Astrocyte of the spinal cord (primary cell): ENCODE measurements at regions not wholly inside any gene's neighbourhood (a gene's known extent, or its start where the extent isn't known, plus 50 kb on each side); places are given as distances from the start of the nearest gene placed in this dataset.
A peak's percentile ranks its signal among the peaks of the same experiment; 100 is the strongest.

Experiments
- DNase-seq: peaks from one replicate; pipeline ENCODE4 v3.0.0; 2011; ENCODE audit warnings: low read depth, low spot score
- H3K4me3 ChIP-seq: 2 replicates; pipeline ENCODE4 v1.5.1; 2011; ENCODE audit warnings: low read depth, mild to moderate bottlenecking, low read length, moderate library complexity
- in situ Hi-C: cut with HindIII; loops from 2 replicates; pipeline ENCODE4 v1.10.0; 2017; ENCODE audit warnings: low sequenced_read_pairs
- TF ChIP-seq, protein P1 (sequence below): IDR thresholded peaks from 2 replicates; pipeline ENCODE4 v1.5.1; 2012; ENCODE audit warnings: low read depth, mild to moderate bottlenecking, low read length, inconsistent platforms

DNA sequence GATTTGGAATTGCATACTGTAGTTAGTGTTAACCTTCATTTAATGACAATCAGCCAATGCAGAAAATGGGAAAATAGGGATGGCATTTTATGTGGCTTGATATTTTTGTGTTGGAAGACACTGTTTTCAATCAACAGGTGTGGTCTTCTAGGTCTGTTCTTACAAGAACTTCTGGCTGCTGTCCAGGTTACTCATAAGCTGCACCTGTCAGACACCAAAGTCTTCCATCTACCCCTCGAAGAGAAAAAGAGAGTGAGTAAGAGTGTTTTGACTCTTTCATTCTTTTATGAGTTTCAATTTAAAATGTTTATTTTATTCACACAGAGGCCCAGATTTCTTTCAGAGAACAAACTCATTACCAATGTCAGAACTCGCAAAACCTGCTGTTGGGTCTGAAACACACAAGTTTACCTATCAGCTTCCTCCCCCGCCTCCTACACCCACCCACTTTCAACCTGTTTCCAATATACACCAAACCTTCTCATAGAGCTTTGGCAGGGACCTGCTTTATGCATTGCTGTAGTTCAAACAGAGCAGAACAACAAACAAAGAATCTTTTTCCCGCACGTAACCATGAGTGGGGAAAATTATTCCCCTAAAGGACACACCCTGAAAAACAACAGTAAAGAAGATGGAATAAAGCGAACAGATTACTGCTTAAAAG is 767.7 kb upstream of the ALCAM start:
- in situ Hi-C loops, result no loop called here
- no peak for DNase-seq
- TF ChIP-seq, protein P1, sequence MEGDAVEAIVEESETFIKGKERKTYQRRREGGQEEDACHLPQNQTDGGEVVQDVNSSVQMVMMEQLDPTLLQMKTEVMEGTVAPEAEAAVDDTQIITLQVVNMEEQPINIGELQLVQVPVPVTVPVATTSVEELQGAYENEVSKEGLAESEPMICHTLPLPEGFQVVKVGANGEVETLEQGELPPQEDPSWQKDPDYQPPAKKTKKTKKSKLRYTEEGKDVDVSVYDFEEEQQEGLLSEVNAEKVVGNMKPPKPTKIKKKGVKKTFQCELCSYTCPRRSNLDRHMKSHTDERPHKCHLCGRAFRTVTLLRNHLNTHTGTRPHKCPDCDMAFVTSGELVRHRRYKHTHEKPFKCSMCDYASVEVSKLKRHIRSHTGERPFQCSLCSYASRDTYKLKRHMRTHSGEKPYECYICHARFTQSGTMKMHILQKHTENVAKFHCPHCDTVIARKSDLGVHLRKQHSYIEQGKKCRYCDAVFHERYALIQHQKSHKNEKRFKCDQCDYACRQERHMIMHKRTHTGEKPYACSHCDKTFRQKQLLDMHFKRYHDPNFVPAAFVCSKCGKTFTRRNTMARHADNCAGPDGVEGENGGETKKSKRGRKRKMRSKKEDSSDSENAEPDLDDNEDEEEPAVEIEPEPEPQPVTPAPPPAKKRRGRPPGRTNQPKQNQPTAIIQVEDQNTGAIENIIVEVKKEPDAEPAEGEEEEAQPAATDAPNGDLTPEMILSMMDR, result no peak
- no peak overlapping the region for H3K4me3 ChIP-seq

DNA sequence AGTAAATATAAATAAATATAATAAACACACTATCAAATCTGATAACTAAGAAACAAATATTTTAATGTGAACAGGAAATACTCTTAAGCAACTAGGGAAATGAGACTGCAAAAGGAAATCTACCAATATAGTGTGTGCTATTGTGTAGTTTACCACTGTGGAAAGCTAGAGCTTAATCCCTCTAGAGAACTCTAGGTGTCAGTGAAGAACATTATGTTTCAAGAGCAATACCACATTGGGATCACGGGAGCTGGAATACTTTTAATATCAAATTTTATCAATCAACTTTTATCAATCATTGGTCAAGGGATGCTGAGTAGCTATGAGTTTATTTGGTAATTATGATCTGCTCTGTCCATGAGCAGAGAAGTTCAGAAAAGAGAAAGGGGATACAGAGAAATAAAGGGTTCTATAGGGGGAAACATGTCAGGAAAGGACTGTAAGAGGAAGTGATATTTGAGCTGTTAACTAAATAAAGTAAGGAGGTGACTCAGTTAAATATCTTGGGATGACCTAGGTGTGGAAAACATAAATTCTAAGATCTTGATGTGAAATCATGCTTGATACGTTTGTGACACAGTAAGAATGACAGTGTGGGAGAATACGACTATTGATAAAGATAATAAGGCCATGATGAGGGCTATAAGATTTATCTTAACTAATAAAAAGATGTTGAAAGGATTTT is 762.2 kb upstream of the ALCAM start:
- TF ChIP-seq, protein P1, result peak; percentile 49
- no peak overlapping the region for H3K4me3 ChIP-seq
- DNase-seq, result peak; percentile 69
- in situ Hi-C loops, result no loop called here

DNA sequence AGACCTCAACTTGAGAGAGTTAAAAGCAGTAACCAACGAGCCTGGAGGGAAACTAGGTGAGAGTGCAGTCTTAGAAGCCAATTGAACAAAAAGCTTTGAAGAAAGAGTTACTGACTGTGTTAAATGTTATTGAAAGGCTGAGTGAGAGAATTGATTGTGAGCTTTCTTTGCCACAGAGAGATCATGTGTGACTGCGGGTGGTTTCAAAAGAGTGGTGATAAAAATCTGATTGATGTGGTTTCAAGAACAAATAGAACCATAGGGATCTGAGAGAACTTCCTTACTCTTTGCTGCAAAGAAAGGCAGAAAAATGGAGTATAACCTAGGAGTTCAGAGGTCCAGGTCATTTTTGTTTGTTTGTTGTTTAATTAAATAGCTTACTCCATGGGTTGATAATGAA is 759.9 kb upstream of the ALCAM start:
- in situ Hi-C loops, result no loop called here

DNA sequence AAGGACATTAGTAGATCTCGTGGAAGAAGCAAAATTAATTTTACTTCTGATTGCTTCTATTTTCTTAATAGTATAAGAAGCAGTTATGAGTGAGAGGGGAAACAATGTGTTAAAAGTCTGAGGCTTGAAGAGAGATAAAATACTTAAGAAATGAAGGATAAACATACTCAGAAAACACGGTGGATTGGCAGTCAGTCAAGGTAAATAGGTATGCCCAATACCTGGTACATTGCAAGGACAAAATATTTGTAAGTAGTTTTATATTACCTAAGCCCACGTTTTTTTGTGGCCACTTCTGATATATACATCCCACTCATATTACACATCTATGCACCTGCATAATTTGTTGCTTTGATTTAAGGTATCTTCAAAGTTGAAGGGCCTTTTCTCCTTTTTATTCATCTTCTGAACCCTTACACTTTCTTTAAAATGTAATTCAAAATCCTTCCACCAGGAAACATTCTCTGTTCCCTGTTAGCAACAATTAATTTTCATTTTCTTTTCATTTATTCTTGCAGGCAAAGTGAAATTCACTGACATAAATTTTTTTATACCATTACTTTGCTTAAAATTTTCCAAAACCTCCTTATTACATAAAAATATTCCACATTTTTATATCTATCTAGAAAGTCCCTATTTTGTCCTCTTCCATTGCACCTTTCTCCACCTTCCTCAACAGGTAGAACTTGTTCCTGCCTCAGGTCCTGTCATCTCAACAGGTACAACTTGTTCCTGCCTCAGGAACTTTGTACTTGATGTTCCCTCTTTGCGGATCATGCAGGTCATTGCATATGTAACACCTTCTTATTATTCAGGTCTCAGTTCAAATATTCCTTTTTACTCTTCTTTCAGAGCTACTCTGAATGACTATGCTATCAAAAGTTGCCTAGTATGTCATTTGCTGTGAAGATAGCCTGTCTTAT is 755.7 kb upstream of the ALCAM start:
- H3K4me3 ChIP-seq, result no peak overlapping the region
- in situ Hi-C loops, result no loop called here
- TF ChIP-seq, protein P1, result no peak
- no peak for DNase-seq

More for the DNA sequence above, 759.9 kb upstream of the ALCAM start:
- no peak overlapping the region for H3K4me3 ChIP-seq
- peak; percentile 4 for DNase-seq
- TF ChIP-seq, protein P1, result no peak

DNA sequence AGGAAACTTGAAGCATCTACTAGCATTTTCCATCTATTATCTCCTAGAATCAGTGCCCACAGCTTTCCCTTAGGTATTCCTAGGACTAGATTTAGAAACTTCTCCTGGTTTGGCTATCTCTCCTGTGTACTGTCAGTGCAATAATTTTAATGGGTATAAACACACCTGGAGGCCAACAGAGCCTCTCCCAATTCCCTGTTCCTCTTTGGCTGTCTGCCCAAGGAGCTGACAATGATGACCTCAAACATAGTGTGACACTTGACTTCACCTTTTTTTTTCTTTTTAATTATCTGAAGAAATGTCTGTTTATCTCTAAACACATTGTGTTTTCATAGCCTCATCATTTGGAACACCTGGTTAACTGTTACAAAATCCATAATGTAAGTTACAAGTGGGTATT is 754.5 kb upstream of the ALCAM start:
- in situ Hi-C loops, result no loop called here
- DNase-seq, result no peak
- H3K4me3 ChIP-seq, result no peak overlapping the region
- TF ChIP-seq, protein P1, result no peak

DNA sequence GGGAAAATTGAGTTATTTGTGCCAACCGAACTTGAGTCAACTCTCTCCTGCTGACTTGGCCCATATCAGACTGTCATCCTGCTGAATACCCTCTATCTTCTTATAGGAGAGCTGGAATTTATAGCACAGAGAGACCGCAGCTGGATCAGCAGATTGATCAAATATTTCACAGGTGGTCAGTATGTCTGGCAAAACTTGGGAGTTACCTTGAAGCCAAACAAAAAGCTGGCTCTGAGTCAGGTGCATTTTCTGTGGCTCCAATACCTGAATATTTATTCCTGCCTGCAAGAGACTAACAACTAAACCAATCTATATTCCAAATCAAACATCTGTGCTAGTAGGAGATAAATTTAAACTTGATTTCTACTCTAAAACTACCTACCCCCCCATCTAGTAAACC is 752.1 kb upstream of the ALCAM start:
- no peak overlapping the region for H3K4me3 ChIP-seq
- no peak for DNase-seq
- in situ Hi-C loops, result no loop called here
- TF ChIP-seq, protein P1, result no peak
